Activated naive CD8-positive, alpha-beta T cell treated with anti-CD3 and anti-CD28 coated beads, Interleukin-2, amount 10 ng/mL, durations not matched to agents 7 days and 5 days (primary cell): ENCODE measurements at regions not wholly inside any gene's neighbourhood (a gene's known extent, or its start where the extent isn't known, plus 50 kb on each side); places are given as distances from the start of the nearest gene placed in this dataset.

Source experiments
- ATAC-seq: fragments of 150-1000 bp; cut with Tn5 transposase; one replicate; pipeline ENCODE4 v1.10.0; 2021; ENCODE audit warnings: low read depth, moderate library complexity
- POLR2A ChIA-PET: fragments of 350-600 bp; sonication (Branson Sonifier 250); formaldehyde crosslinking; loops from one replicate; lab custom pipeline; 2021; ENCODE audit warnings: antibody characterized with exemption; lab: Charles Lee
- DNase-seq: peaks from one replicate; pipeline ENCODE4 v3.0.0; 2021
- H3K27ac Mint-ChIP-seq: one replicate; pipeline ENCODE4 v1.8.0; 2022; ENCODE audit warnings: mild to moderate bottlenecking, mixed read lengths
- H3K27me3 Mint-ChIP-seq: one replicate; pipeline ENCODE4 v1.8.0; 2022; ENCODE audit warnings: mild to moderate bottlenecking, moderate library complexity, mixed read lengths
- H3K36me3 Mint-ChIP-seq: one replicate; pipeline ENCODE4 v1.8.0; 2021; ENCODE audit warnings: mild to moderate bottlenecking, mixed read lengths
- H3K4me1 Mint-ChIP-seq: one replicate; pipeline ENCODE4 v1.8.0; 2021; ENCODE audit warnings: mixed read lengths
- H3K4me3 Mint-ChIP-seq: one replicate; pipeline ENCODE4 v1.8.0; 2022; ENCODE audit warnings: mild to moderate bottlenecking, moderate library complexity, mixed read lengths
- H3K9me3 Mint-ChIP-seq: one replicate; pipeline ENCODE4 v1.8.0; 2021; ENCODE audit warnings: mixed read lengths

DNA sequence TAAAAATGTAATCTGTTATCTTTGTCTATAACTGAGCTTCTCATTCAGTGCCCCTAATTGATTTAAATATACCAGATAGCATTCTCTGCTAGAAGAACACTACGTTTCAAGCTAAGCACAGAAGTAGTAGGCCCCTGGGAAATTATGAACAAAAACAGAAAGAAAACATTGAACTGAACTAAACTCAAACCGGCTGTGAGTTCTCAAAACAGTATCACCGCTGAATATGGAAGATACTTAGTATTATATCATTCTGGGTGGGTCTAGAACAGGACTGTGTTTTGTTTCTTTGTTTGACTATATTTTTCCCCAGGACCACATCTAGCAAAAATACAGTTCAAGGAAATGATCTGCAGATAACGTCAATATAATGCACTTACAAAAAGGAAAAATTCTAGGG lies 95.1 kb upstream of the HMHB1 start:
- H3K4me3 Mint-ChIP-seq = no peak overlapping the region
- H3K27ac Mint-ChIP-seq = no peak overlapping the region
- H3K4me1 Mint-ChIP-seq = no peaks in the 10 kb centered on the region
- POLR2A ChIA-PET = no interaction called here
- ATAC-seq (no peak), DNase-seq (no peak)
- H3K36me3 Mint-ChIP-seq = no peaks in the 10 kb centered on the region
- H3K27me3 Mint-ChIP-seq = no peaks in the 10 kb centered on the region
- peaks cover 2% of the 10 kb centered on the region for H3K9me3 Mint-ChIP-seq

DNA sequence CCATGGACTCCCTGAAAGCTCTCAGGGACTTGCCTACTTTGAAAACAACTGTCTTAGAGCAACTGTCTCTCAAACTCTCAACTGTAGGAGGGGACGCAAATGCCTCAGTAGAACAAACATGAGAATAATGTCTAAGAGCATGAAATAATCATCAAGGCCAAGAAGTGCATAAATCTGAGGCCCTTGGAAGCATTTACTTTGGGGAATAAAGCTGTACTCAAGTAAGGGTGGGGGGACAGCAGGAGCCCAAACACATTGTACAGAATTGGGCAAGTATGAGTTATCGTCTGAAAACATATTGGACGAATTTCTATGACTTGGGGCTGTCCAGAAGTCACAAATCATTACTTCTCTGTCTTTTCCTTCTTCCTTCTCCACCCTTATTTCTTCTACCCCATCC lies 96.3 kb upstream of the HMHB1 start:
- no peaks in the 10 kb centered on the region for H3K27me3 Mint-ChIP-seq
- no peak overlapping the region for H3K4me3 Mint-ChIP-seq
- H3K36me3 Mint-ChIP-seq = no peaks in the 10 kb centered on the region
- no peak for DNase-seq
- H3K27ac Mint-ChIP-seq = no peak overlapping the region
- H3K9me3 Mint-ChIP-seq = no peaks in the 10 kb centered on the region
- POLR2A ChIA-PET = no interaction called here
- no peak for ATAC-seq
- H3K4me1 Mint-ChIP-seq = no peaks in the 10 kb centered on the region

DNA sequence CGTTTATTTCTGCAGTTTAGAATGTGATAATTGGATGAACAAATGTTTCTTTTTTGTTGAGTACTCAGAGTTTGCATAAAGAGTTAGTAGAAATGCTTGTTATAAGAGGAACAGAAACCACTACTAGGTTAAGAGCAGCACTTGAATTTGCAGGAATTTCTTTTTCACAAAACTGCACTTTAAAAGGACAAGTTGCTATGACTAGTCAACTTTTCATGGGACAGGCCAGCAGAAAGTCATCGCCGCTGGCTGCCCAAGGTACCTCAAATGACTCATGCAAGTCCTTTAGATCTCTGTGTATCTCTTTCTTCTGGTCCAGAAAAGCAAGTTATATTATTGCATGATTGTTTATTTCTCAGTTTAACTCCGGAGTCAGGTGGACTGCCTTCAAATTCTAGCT lies 97.3 kb upstream of the HMHB1 start:
- Mint-ChIP-seq H3K4me3 (no peak overlapping the region), H3K9me3 (no peaks in the 10 kb centered on the region), H3K4me1 (no peaks in the 10 kb centered on the region), H3K27me3 (no peaks in the 10 kb centered on the region), H3K36me3 (no peaks in the 10 kb centered on the region), H3K27ac (no peak overlapping the region)
- POLR2A ChIA-PET = no interaction called here
- DNase-seq (no peak), ATAC-seq (no peak)

DNA sequence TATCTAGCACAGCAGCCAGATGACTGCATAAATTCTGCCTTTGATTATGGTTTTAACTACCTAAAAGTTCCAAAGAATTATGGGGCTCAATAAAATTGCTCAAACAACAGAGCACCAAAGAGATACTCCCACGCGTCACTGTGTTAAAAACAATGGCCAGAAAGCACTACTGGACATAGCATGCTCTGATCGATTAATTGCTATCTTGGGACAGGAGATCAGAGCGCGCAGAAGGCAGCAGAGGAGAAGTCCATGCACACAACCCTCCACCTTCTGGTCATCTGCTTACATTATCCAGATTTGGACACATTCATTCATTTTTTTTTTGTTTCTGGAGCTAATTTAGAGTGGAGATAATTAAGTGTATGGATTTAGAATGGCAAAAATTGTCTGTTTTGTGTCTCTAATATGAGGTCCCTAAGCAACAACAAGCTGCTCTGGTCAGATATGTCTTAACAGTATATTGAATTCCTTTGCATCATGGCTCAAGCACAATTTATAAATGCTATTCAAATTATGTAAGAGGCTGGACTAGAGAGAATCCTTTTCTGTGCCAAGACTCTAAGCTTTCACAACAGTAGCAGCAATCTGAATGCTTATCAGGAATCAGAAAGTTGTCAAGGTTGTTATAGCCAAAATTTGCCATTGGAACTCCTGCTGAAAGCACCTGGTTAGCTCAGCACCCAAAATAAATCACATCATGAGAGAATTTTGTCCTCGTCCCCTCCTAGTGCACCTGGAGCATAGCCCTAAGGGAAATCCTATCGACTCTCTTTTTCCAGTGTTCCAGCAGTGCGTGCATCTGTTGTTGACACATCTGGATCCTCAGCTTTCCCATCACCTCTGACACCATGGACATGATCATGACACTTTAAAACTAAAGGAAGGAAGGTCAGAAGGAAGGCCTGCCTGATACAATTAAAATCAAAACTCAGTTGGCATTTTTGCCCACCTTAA lies 98.6 kb upstream of the HMHB1 start:
- Mint-ChIP-seq H3K27me3 (no peaks in the 10 kb centered on the region), H3K4me1 (no peaks in the 10 kb centered on the region), H3K9me3 (no peaks in the 10 kb centered on the region), H3K4me3 (no peak overlapping the region), H3K36me3 (no peaks in the 10 kb centered on the region), H3K27ac (no peak overlapping the region)
- ATAC-seq (no peak), DNase-seq (no peak)
- POLR2A ChIA-PET = no interaction called here

DNA sequence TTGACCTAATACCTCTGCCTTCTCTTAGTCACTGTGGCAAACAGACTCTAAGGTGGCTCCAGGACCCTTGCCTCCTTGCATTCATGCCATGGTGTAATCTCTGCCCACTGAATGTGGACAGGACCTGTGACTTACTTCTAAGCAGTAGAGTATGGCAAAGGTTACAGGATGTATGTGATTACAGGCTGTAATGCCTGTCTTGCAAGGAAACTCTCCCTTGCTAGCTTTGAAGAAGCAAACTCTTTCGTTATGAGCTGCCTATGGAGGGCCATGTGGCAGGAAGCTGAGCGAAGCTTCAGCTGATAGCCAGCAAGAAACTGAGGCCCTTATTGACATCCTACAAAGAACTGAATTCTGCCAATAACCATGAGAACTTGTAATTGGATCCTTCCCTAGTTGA lies 103.3 kb upstream of the HMHB1 start:
- Mint-ChIP-seq H3K27ac (no peak overlapping the region), H3K9me3 (no peaks in the 10 kb centered on the region), H3K4me1 (no peaks in the 10 kb centered on the region), H3K4me3 (no peak overlapping the region), H3K36me3 (no peaks in the 10 kb centered on the region), H3K27me3 (peaks cover 10% of the 10 kb centered on the region)
- DNase-seq (no peak), ATAC-seq (no peak)
- POLR2A ChIA-PET = no interaction called here

DNA sequence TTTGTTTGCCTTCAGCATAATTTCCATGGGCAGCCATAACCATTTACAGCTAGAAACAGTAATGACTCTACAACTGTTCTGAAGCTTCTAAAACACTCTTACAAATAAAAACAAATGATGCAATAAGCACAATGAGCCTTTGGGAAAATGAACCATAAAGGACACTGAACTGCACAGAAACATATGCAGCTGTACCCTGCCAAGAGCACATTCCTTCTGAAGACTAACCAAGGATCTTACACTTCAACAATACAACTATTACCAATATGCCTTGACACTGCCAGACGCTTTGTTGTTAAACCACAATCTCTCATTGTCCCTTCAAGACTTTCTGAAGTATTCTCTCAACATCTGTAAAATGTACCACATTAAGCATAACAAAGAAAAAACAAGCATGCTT lies 104.2 kb upstream of the HMHB1 start:
- Mint-ChIP-seq H3K4me3 (no peak overlapping the region), H3K36me3 (no peaks in the 10 kb centered on the region), H3K27me3 (peaks cover 10% of the 10 kb centered on the region), H3K27ac (no peak overlapping the region), H3K4me1 (no peaks in the 10 kb centered on the region), H3K9me3 (no peaks in the 10 kb centered on the region)
- ATAC-seq (no peak), DNase-seq (no peak)
- POLR2A ChIA-PET = no interaction called here

DNA sequence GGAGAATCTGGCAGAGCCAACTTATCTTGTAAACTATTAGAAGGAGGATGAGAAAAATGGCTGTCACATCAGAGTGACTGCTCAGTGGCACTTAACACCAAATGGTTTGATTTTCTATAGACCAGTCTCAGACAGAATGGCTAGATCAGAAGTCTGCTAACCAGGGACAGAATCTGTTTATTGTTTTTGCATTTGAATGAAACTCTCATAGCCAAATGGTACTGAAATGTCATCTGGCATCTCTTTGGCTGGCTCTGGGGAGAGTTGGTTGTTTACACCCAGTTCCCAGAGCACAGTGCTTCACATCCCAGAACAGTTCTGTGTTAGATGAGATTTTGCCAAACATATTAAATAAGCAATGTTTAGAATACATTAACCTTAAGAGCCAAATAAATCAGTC lies 106.6 kb upstream of the HMHB1 start:
- Mint-ChIP-seq H3K4me3 (no peak overlapping the region), H3K27ac (no peak overlapping the region), H3K4me1 (no peaks in the 10 kb centered on the region), H3K9me3 (no peaks in the 10 kb centered on the region), H3K36me3 (no peaks in the 10 kb centered on the region), H3K27me3 (peaks cover 10% of the 10 kb centered on the region)
- DNase-seq (no peak), ATAC-seq (no peak)
- POLR2A ChIA-PET = no interaction called here

DNA sequence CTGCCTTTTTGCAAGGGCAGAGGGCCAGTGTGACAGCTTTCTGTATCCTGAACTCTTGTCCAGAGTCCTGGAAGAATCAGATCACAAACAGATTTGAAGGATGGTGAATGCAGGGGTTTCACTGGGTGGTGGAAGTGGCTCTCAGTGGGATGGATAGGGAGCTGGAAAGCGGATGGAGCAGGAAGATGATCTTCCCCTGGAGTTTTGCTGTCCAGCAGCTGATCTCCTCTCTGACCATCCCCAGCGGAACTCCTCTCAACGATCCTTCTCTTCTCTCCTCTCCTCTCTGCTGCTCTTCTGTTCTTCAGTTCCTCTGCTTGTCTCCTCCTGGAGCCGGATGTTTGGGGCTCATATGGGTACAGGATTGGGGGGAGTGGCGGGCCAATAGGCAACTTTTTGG lies 108.3 kb upstream of the HMHB1 start:
- Mint-ChIP-seq H3K4me3 (no peak overlapping the region), H3K36me3 (no peaks in the 10 kb centered on the region), H3K27me3 (peaks cover 10% of the 10 kb centered on the region), H3K27ac (no peak overlapping the region), H3K9me3 (no peaks in the 10 kb centered on the region), H3K4me1 (peaks cover 2% of the 10 kb centered on the region)
- DNase-seq (no peak), ATAC-seq (no peak)
- POLR2A ChIA-PET = interaction anchor here (0.7 kb wide), 1 partner anchor 446 kb away, joined by 4 read pairs; no protein-coding TSS in a partner anchor

DNA sequence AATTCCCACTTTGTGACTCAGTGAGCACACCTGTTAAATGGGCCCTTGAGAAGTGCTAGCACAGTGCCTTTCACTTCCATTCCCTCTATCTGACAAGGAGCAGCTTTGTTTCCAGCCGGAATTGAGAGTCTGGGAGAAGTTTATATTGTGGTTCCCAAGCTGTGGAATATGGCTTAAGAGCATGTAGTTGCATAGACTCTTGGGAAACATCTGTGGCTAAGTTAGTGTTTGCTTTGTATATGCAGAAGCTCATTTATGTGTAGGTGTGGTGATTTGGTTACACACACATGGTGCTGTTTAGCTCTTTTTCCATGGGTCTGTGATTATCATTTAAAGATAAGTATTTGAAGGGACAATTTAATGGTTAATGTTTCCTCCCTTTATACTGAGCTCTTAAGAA lies 110.5 kb upstream of the HMHB1 start:
- Mint-ChIP-seq H3K27me3 (peaks cover 2% of the 10 kb centered on the region), H3K36me3 (peaks cover 1% of the 10 kb centered on the region), H3K4me3 (no peak overlapping the region), H3K4me1 (peaks cover 7% of the 10 kb centered on the region), H3K27ac (no peak overlapping the region), H3K9me3 (peaks cover 1% of the 10 kb centered on the region)
- no peak for ATAC-seq
- DNase-seq = no peak
- POLR2A ChIA-PET = no interaction called here

DNA sequence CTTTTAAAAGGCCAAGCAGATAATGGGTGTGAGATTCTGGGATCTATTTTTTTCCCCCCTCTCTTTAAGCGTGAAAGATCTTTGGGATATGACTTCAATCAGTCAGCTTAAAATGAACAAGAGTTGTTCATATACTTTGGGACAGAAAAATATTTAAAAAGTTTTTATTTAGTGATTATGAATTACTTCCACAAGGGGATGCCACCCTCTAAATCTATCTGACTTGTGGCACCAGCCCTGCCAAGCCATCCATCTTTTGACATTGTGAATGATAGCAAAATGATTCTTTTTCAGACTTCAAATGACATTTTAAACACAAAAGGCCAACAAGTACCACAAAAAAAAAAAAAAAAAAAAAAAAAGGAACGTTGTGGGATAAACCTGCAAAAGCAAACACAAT lies 111.0 kb upstream of the HMHB1 start:
- H3K4me3 Mint-ChIP-seq = no peak overlapping the region
- POLR2A ChIA-PET = no interaction called here
- DNase-seq (no peak), ATAC-seq (no peak)
- H3K27me3 Mint-ChIP-seq = no peaks in the 10 kb centered on the region
- H3K36me3 Mint-ChIP-seq = peaks cover 1% of the 10 kb centered on the region
- H3K27ac Mint-ChIP-seq = no peak overlapping the region
- H3K9me3 Mint-ChIP-seq = peaks cover 1% of the 10 kb centered on the region
- H3K4me1 Mint-ChIP-seq = peaks cover 7% of the 10 kb centered on the region

DNA sequence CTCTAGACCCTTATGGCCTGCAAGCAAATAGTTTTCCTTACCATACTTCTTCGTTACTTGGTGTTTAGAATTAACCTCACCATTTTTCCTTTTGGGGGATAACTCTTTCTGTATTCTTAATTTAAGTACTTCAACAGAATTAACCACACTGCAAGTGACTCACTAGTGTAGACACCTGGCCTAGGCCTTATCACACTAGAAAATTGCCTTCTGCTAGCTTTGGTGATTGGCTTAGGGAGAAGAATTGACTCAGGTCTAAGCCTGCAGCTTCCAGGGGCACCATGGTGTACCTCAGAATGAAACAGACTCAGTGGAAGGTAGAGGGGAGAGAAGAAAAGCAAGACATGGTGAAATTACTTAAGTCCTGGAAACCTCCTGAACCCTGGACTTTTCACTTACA lies 112.8 kb upstream of the HMHB1 start:
- no peaks in the 10 kb centered on the region for H3K27me3 Mint-ChIP-seq
- peaks cover 3% of the 10 kb centered on the region for H3K9me3 Mint-ChIP-seq
- peaks cover 7% of the 10 kb centered on the region for H3K4me1 Mint-ChIP-seq
- H3K36me3 Mint-ChIP-seq = peaks cover 1% of the 10 kb centered on the region
- H3K4me3 Mint-ChIP-seq = no peak overlapping the region
- ATAC-seq = no peak
- POLR2A ChIA-PET = no interaction called here
- no peak overlapping the region for H3K27ac Mint-ChIP-seq
- no peak for DNase-seq

DNA sequence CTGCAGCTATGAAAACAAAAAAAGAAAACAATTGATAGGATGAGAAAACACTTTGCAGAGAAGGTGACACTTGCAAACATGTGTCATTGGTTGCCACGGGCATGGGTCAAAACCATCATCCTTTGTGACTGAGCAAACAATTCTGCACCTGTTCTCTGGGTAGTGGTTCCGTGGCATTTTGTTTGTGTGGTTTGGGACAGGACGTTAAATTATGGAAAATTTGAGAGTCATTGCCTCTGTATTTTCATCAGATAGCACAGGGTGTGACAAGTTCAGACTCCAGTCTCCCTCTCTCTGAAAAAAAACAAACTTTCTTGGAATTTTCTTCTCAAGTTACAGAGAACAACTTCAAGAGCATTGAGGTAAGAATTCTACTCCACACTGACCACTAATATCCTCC lies 113.4 kb upstream of the HMHB1 start:
- H3K27me3 Mint-ChIP-seq = no peaks in the 10 kb centered on the region
- POLR2A ChIA-PET = no interaction called here
- H3K9me3 Mint-ChIP-seq = peaks cover 3% of the 10 kb centered on the region
- ATAC-seq (no peak), DNase-seq (no peak)
- H3K36me3 Mint-ChIP-seq = peaks cover 1% of the 10 kb centered on the region
- H3K4me1 Mint-ChIP-seq = peaks cover 7% of the 10 kb centered on the region
- no peak overlapping the region for H3K27ac Mint-ChIP-seq
- no peak overlapping the region for H3K4me3 Mint-ChIP-seq

DNA sequence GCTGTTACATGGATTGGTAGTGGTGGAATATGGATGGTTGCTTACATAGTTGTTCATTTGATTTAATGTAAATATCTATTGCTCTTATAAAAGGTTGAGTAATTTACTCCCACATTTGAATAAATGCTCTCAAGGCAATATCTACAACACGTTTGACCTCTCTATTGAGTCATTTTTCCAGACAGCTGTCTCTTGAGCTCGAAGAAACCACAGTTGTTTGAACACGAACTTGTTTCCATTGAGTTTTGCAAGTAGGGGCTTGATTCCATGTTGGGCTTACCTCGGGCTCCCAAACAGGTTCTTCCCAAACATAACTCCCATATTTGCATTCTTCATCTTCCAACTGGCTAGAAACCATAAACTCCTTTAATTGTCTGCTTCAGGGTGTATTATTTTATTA lies 115.0 kb upstream of the HMHB1 start:
- H3K36me3 Mint-ChIP-seq = peaks cover 1% of the 10 kb centered on the region
- no peak overlapping the region for H3K27ac Mint-ChIP-seq
- H3K4me1 Mint-ChIP-seq = peaks cover 7% of the 10 kb centered on the region
- POLR2A ChIA-PET = no interaction called here
- DNase-seq = no peak
- no peaks in the 10 kb centered on the region for H3K27me3 Mint-ChIP-seq
- H3K4me3 Mint-ChIP-seq = no peak overlapping the region
- H3K9me3 Mint-ChIP-seq = peaks cover 3% of the 10 kb centered on the region
- no peak for ATAC-seq

DNA sequence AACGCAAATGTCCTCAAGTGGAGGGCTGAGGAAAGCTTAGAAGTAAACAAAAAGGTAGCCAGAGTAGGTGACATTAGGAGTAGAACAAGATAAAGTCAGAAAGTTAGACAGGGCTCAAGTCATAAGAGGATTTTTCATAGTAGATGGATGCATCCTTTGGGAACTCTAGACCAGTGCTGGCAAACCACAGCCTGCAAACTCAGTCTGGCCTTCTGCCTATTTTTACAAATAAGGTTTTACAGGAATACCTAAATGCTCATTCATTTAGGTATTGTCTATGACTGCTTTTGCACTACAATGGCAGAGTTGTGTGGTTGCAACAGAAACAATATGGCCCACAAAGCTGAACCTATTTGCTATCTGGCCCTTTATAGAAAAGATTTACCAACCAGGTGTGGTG lies 116.0 kb upstream of the HMHB1 start:
- no peak for DNase-seq
- H3K27ac Mint-ChIP-seq = no peak overlapping the region
- peaks cover 1% of the 10 kb centered on the region for H3K36me3 Mint-ChIP-seq
- POLR2A ChIA-PET = no interaction called here
- peaks cover 7% of the 10 kb centered on the region for H3K4me1 Mint-ChIP-seq
- no peaks in the 10 kb centered on the region for H3K27me3 Mint-ChIP-seq
- ATAC-seq = no peak
- H3K4me3 Mint-ChIP-seq = no peak overlapping the region
- peaks cover 3% of the 10 kb centered on the region for H3K9me3 Mint-ChIP-seq
